HUES64 (cell line): ENCODE measurements at regions not wholly inside any gene's neighbourhood (a gene's known extent, or its start where the extent isn't known, plus 50 kb on each side); places are given as distances from the start of the nearest gene placed in this dataset.

Experiments used
- H3K27ac ChIP-seq: 2 replicates; pipeline ENCODE4 v1.7.0; 2013; ENCODE audit warnings: low read depth, low read length, inconsistent platforms
- H3K27me3 ChIP-seq: 2 replicates; pipeline ENCODE4 v1.6.1; 2013; ENCODE audit warnings: mild to moderate bottlenecking, low read length; ENCODE audit not compliant: insufficient read depth
- H3K36me3 ChIP-seq: 2 replicates; pipeline ENCODE4 v1.6.1; 2013; ENCODE audit warnings: mild to moderate bottlenecking, low read length; ENCODE audit not compliant: insufficient read depth
- H3K4me1 ChIP-seq: 2 replicates; pipeline ENCODE4 v1.6.1; 2013; ENCODE audit warnings: mild to moderate bottlenecking, low read length, moderate library complexity; ENCODE audit not compliant: insufficient read depth
- H3K4me3 ChIP-seq: 2 replicates; pipeline ENCODE4 v1.5.1; 2013; ENCODE audit warnings: mild to moderate bottlenecking, low read length, moderate library complexity
- H3K9ac ChIP-seq: 2 replicates; pipeline ENCODE4 v1.6.1; 2013; ENCODE audit warnings: mild to moderate bottlenecking, low read depth, low read length
- H3K9me3 ChIP-seq: 2 replicates; pipeline ENCODE4 v1.6.1; 2013; ENCODE audit warnings: low read depth, low read length; ENCODE audit not compliant: insufficient read depth
- WGBS: fragments of 150-250, 120-280 bp; methylation state at CpG from one replicate; pipeline ENCODE4 v1.1.7; 2013; ENCODE audit warnings: missing lambda C conversion rate; 5-methylcytosine and 5-hydroxymethylcytosine counted together

DNA sequence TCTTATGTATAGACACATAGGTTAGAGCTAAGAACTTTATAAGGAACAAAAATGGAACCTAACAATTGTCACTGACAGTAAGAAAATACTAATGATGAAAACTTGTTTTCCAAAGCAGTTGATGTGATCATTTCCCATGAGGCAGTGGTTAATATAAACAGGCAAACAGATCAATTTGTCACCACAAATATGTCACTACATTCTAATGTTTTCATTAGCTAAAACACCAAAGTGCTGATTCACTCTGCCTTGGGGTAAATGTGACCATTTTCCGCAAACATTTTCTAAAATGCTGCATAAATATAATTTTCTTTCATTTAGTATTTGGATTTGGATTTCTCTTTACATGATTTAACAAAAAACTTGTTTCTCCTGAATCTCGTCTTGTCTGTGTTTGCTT, 408.9 kb upstream of the CTSO start:
- no peaks in the 10 kb centered on the region for H3K27me3 ChIP-seq
- no peak overlapping the region for H3K4me3 ChIP-seq
- no peaks in the 10 kb centered on the region for H3K36me3 ChIP-seq
- no peak overlapping the region for H3K9ac ChIP-seq
- H3K27ac ChIP-seq = no peak overlapping the region
- peaks cover 8% of the 10 kb centered on the region; the same call in 1 of the 2 replicates for H3K9me3 ChIP-seq
- WGBS = 100% methylated on average over 1 of the region's 2 CpGs
- no peaks in the 10 kb centered on the region for H3K4me1 ChIP-seq

DNA sequence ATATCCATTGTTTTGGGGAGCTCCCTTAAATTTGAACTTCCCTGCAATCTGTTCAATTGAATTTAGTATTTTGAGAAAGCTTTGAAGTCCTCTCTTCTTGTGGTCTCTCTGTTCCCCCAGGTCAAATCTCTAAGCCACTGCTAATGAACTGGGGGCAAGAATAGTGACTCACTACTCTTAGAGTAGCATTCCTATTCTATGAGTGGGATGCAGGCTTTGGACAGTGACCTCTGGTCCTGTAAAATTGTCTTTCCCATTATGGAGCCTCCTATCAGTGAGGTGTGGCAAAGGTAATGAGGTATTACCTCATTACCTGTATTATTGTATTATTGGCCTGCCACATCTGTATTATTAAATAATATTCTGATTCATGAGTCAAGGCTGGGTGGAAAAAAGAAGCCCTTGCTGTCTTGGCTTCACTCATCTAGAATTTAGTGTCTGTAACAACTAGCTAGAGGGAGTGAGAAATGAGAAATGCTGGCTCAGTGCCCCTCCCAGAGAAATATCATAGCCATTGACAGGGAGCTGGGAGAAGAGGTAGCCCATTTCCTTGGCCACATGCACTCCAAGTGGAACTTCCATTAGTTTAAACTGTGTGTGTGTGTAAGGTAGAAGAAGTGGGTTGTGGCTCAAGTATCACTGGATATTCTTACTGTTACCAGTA, 393.9 kb upstream of the CTSO start:
- H3K9ac ChIP-seq = peak overlapping the region; percentile 35; the same call in 1 of the 2 replicates
- no peaks in the 10 kb centered on the region for H3K27me3 ChIP-seq
- H3K4me3 ChIP-seq = no peak overlapping the region
- H3K9me3 ChIP-seq = no peaks in the 10 kb centered on the region
- H3K36me3 ChIP-seq = no peaks in the 10 kb centered on the region
- peaks cover 53% of the 10 kb centered on the region for H3K4me1 ChIP-seq
- H3K27ac ChIP-seq = peak overlapping the region; percentile 87

DNA sequence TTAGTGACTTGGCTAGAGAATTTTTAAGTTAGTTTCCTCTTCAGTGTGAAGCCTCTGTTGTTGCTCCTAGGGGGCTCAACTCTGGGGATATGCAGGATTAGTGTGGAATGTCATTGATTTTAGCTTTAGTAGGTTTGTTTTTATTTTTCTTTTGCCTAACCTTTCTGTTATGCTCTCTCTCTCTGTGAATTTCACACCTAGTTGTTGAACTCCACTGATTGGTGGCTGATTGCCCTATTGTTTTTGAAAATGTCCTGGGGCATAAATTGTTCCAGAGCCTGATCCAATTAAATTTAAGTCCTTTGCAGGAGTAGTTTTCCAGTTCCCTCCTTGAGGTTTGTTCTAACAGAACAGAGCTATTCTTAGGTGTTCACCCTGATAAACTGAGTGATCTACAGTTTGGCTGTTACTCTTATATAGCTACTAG, 393.3 kb upstream of the CTSO start:
- H3K27ac ChIP-seq = peak overlapping the region; percentile 87
- H3K4me3 ChIP-seq = 0 out of 2 replicates have a peak overlapping the region, but pooled peaks have one; percentile 17
- no peaks in the 10 kb centered on the region for H3K9me3 ChIP-seq
- no peaks in the 10 kb centered on the region for H3K36me3 ChIP-seq
- no peaks in the 10 kb centered on the region for H3K27me3 ChIP-seq
- peaks cover 53% of the 10 kb centered on the region for H3K4me1 ChIP-seq
- peak overlapping the region; percentile 58; the same call in 1 of the 2 replicates for H3K9ac ChIP-seq

DNA sequence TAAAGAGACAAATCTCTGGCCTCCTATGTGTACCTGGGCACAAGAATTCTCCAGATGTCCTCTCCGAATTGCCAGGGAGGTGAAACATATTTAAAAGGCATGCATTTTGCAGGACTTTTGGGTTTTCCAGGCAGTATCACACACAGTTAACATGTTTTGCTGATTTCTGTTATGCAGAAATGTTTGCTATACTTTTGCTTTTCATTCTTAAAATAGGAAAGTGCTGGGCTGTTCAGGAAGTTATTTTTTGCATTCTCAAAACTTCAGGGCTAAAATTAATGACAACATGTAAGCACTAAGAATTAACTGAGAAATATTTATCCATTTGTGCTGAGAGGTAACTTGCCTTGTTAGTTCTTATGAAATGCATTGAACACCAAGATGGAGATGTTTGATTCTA, 390.7 kb upstream of the CTSO start:
- H3K27me3 ChIP-seq = no peaks in the 10 kb centered on the region
- no peaks in the 10 kb centered on the region for H3K9me3 ChIP-seq
- peaks cover 45% of the 10 kb centered on the region for H3K4me1 ChIP-seq
- WGBS = 88% methylated on average over 1 of the region's 1 CpG
- no peak overlapping the region for H3K27ac ChIP-seq
- H3K9ac ChIP-seq = no peak overlapping the region
- no peak overlapping the region for H3K4me3 ChIP-seq
- H3K36me3 ChIP-seq = no peaks in the 10 kb centered on the region

DNA sequence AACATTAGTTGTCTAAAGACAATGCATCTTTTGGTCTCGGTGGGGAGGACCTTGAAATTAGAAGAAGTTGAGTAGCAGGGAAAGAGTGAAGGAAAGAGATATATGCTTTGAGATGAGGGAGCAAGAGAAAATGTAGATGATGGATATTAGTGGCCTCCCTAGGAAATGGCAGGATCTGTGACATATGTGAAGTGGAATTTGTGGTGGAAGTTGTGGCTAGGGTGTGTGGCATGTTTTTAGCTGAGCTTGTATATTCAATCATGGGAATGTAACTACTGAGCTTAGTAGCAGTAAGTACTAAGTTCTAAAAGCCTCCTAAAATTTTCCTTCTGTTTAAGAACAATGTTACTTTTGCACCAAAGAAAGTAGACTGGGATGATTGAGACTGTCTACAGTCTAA, 382.8 kb upstream of the CTSO start:
- no peaks in the 10 kb centered on the region for H3K36me3 ChIP-seq
- H3K27me3 ChIP-seq = no peaks in the 10 kb centered on the region
- H3K4me3 ChIP-seq = no peak overlapping the region
- H3K4me1 ChIP-seq = peaks cover 7% of the 10 kb centered on the region
- 93% methylated on average over 1 of the region's 1 CpG for WGBS
- no peaks in the 10 kb centered on the region for H3K9me3 ChIP-seq
- H3K9ac ChIP-seq = no peak overlapping the region
- no peak overlapping the region for H3K27ac ChIP-seq

DNA sequence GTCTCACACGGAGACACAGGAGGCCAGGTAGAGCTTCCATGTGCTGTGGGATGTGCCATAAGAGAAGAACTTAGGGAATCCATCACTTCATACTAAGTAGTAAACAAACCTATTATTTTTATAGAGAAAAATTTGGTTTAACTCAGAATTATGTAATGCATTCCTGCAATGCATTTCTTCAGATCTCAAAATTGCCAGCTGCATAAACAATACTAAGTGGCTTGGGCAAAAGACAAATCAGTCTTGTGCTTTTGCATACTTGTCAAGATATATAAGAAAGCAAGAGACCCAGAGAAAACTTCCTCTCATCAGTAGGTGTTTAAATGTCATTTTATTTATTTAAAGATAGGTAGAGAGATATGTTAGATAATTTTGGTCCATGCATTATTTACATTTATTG, 382.1 kb upstream of the CTSO start:
- H3K4me1 ChIP-seq = peaks cover 7% of the 10 kb centered on the region
- no peaks in the 10 kb centered on the region for H3K36me3 ChIP-seq
- H3K9ac ChIP-seq = no peak overlapping the region
- no peak overlapping the region for H3K4me3 ChIP-seq
- H3K27ac ChIP-seq = no peak overlapping the region
- H3K27me3 ChIP-seq = no peaks in the 10 kb centered on the region
- WGBS = 85% methylated on average over 1 of the region's 1 CpG
- H3K9me3 ChIP-seq = no peaks in the 10 kb centered on the region

DNA sequence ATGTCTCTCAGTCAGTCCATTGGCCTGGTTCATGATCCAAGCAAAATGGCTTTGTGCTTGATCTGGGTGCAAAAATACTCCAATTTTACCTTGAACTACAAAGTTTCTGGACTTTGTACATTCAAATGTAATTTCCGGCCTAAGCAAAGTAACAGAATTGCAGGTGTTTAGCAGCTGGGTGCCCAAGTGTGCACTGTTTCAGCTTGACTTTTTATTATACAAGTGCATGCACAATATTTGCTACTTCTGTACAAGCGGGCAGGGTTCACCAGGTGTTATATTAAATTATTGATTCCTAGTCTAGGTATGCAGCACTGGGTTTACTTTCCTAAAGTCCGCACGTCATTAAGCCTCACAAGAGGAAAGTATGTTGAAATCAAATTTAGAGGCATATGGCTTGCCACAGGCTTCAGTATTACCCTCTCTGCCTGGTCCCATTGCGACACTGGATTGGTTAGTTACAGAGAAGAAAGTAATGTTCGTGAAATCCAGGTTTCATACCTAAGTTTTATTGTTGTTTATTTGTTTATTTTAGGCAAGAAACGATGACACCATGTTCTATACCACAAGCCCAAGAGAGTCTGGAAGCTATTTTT, 376.9 kb upstream of the CTSO start:
- Histone ChIP-seq H3K9me3 (no peaks in the 10 kb centered on the region), H3K4me1 (peaks cover 7% of the 10 kb centered on the region), H3K9ac (no peak overlapping the region), H3K4me3 (no peak overlapping the region), H3K27me3 (no peaks in the 10 kb centered on the region), H3K27ac (no peak overlapping the region), H3K36me3 (no peaks in the 10 kb centered on the region)
- WGBS = 96% methylated on average over 6 of the region's 7 CpGs

DNA sequence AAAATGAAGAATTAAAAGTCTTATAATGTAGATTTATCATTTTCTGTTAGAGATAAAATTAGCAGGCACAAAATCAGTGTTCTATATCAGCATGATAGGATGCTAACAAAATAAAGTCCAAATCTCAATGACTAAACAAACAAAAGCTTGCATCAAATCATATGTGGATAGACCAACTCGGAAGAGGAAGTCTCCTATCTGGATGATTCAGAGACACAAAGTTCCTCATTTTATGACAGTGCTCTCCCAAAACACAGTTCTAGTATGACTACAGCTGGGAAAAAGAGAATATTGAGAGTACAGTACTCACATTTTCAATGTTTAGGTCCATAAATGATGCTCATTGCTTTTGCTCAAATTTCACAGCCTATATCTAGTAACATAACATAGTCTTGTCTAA, 376.1 kb upstream of the CTSO start:
- Histone ChIP-seq H3K36me3 (no peaks in the 10 kb centered on the region), H3K27me3 (no peaks in the 10 kb centered on the region), H3K4me1 (peaks cover 5% of the 10 kb centered on the region), H3K4me3 (no peak overlapping the region), H3K9ac (no peak overlapping the region), H3K9me3 (no peaks in the 10 kb centered on the region), H3K27ac (no peak overlapping the region)
- WGBS = 97% methylated on average over 1 of the region's 1 CpG

DNA sequence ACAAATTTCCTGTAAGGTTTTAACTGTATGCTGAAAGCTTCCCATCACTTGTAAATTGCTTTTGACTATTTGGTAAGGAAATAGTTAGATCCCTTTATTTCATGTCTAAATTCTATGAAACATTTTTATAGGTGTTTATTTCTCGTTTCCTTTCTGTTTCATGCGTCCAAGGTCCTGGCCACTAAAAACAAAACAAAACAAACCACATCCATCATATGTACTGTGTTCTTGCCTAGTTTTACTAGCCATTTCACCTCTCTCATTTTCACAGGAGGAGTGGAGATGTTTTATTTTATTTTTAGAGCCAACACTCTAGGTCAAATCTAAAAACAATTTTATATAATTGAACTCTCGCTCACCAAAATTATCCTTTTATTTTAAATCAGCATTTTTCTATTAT, 375.2 kb upstream of the CTSO start:
- Histone ChIP-seq H3K4me1 (no peaks in the 10 kb centered on the region), H3K27me3 (no peaks in the 10 kb centered on the region), H3K9me3 (no peaks in the 10 kb centered on the region), H3K36me3 (no peaks in the 10 kb centered on the region), H3K27ac (no peak overlapping the region), H3K9ac (no peak overlapping the region), H3K4me3 (no peak overlapping the region)
- WGBS = 100% methylated on average over 3 of the region's 3 CpGs

DNA sequence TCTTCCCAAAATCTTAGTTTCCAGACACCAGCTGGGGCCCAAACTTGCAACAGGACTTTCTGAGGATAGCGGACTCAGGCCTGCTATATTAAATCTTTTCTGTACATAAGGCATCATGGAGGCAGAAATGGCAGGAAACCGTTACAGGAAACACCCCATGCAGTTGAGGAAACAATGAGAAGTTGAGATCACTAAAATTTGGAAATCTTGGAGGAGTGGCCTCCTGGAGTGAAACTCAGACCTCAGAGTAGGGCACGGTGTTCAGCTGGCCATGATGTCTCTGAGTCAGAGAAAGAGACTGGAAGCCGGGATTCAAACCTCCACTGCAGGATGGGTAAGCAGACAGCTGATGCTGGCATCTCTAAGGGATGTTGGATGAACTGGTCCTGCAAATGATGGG, 372.6 kb upstream of the CTSO start:
- no peaks in the 10 kb centered on the region for H3K36me3 ChIP-seq
- no peaks in the 10 kb centered on the region for H3K9me3 ChIP-seq
- 90% methylated on average over 4 of the region's 4 CpGs for WGBS
- H3K9ac ChIP-seq = no peak overlapping the region
- peaks cover 3% of the 10 kb centered on the region; the same call in 1 of the 2 replicates for H3K4me1 ChIP-seq
- no peak overlapping the region for H3K4me3 ChIP-seq
- H3K27me3 ChIP-seq = no peaks in the 10 kb centered on the region
- no peak overlapping the region for H3K27ac ChIP-seq

DNA sequence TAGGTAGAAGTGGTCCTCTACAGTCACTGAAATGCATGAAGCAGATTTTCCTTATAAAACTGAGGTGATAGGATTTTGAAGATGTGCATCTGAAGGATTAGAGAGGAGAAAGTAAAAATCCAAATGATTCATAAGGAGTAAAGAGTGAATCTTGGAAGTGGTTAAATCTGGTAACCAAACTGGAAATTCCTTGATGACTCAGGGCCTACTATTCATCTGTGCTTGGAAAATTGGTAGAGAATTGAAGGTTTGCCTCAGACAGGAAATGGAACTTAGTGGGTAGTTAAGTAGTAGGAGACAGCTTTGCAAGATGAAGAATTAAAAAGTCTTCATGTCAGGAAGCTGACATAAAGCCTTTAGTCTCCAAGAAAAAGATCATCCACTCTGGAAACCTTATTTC, 368.9 kb upstream of the CTSO start:
- Histone ChIP-seq H3K9me3 (peaks cover 7% of the 10 kb centered on the region; the same call in 1 of the 2 replicates), H3K4me3 (no peak overlapping the region), H3K36me3 (no peaks in the 10 kb centered on the region), H3K27me3 (no peaks in the 10 kb centered on the region), H3K4me1 (peaks cover 3% of the 10 kb centered on the region; the same call in 1 of the 2 replicates), H3K9ac (no peak overlapping the region), H3K27ac (no peak overlapping the region)
